ENCODE measurements at regions not wholly inside any gene's neighbourhood (a gene's known extent, or its start where the extent isn't known, plus 50 kb on each side); places are given as distances from the start of the nearest gene placed in this dataset.

- no peak overlapping the region for H3K9ac ChIP-seq
- H3K27ac ChIP-seq: no peak overlapping the region
- peaks cover 11% of the 10 kb centered on the region for H3F3A ChIP-seq (ENCODE audit: low read depth)
- H2AFZ ChIP-seq (replicated peaks): no peak overlapping the region
- Mint-ChIP-seq H3K27me3 (ENCODE audit: insufficient read depth, low read depth) (peaks cover 3% of the 10 kb centered on the region), H3K4me3 (no peak overlapping the region), H3K27ac (peak overlapping the region; percentile 43), H3K36me3 (no peaks in the 10 kb centered on the region), H3K4me1 (peaks cover 27% of the 10 kb centered on the region), H3K9me3 (no peaks in the 10 kb centered on the region)
- H3K36me3 ChIP-seq: no peaks in the 10 kb centered on the region
- TF ChIP-seq EZH2phosphoT487 (IDR thresholded peaks at IDR 0.05) (no peak), EZH2 (IDR thresholded peaks at IDR 0.05) (no peak)
- TF ChIP-seq, protein P1, sequence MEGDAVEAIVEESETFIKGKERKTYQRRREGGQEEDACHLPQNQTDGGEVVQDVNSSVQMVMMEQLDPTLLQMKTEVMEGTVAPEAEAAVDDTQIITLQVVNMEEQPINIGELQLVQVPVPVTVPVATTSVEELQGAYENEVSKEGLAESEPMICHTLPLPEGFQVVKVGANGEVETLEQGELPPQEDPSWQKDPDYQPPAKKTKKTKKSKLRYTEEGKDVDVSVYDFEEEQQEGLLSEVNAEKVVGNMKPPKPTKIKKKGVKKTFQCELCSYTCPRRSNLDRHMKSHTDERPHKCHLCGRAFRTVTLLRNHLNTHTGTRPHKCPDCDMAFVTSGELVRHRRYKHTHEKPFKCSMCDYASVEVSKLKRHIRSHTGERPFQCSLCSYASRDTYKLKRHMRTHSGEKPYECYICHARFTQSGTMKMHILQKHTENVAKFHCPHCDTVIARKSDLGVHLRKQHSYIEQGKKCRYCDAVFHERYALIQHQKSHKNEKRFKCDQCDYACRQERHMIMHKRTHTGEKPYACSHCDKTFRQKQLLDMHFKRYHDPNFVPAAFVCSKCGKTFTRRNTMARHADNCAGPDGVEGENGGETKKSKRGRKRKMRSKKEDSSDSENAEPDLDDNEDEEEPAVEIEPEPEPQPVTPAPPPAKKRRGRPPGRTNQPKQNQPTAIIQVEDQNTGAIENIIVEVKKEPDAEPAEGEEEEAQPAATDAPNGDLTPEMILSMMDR (IDR thresholded peaks at IDR 0.05): no peak
- no peaks in the 10 kb centered on the region for H3K27me3 ChIP-seq
- no peak overlapping the region for H3K4me2 ChIP-seq
- no peak for DNase-seq (ENCODE audit: low spot score)
- no peak overlapping the region for H3K4me3 ChIP-seq
- no peaks in the 10 kb centered on the region for H3K9me3 ChIP-seq (ENCODE audit: low read depth)
- no peaks in the 10 kb centered on the region for H4K20me1 ChIP-seq (ENCODE audit: low read depth)
- H3K4me1 ChIP-seq: peaks cover 25% of the 10 kb centered on the region
- H3K79me2 ChIP-seq (ENCODE audit: low read depth): no peaks in the 10 kb centered on the region
Observed at GRCh38 chr13:40185414-40185813, 481.0 kb downstream of the FOXO1 start.

- Histone ChIP-seq H3K27me3 (no peaks in the 10 kb centered on the region), H4K20me1 (ENCODE audit: low read depth) (no peaks in the 10 kb centered on the region), H3K4me2 (no peak overlapping the region), H3F3A (ENCODE audit: low read depth) (peaks cover 17% of the 10 kb centered on the region), H3K4me1 (peaks cover 31% of the 10 kb centered on the region), H3K9ac (no peak overlapping the region), H3K27ac (no peak overlapping the region), H3K36me3 (no peaks in the 10 kb centered on the region), H3K4me3 (no peak overlapping the region), H2AFZ (replicated peaks) (no peak overlapping the region), H3K9me3 (ENCODE audit: low read depth) (no peaks in the 10 kb centered on the region), H3K79me2 (ENCODE audit: low read depth) (no peaks in the 10 kb centered on the region)
- DNase-seq (ENCODE audit: low spot score): no peak
- Mint-ChIP-seq H3K36me3 (no peaks in the 10 kb centered on the region), H3K27ac (no peak overlapping the region), H3K4me1 (peaks cover 33% of the 10 kb centered on the region), H3K9me3 (no peaks in the 10 kb centered on the region), H3K27me3 (ENCODE audit: insufficient read depth, low read depth) (peaks cover 3% of the 10 kb centered on the region), H3K4me3 (no peak overlapping the region)
- TF ChIP-seq EZH2phosphoT487 (IDR thresholded peaks at IDR 0.05) (no peak), EZH2 (IDR thresholded peaks at IDR 0.05) (no peak)
- TF ChIP-seq, protein P1 (IDR thresholded peaks at IDR 0.05): no peak
Observed at GRCh38 chr13:40186041-40186440, 480.4 kb downstream of the FOXO1 start.

DNA sequence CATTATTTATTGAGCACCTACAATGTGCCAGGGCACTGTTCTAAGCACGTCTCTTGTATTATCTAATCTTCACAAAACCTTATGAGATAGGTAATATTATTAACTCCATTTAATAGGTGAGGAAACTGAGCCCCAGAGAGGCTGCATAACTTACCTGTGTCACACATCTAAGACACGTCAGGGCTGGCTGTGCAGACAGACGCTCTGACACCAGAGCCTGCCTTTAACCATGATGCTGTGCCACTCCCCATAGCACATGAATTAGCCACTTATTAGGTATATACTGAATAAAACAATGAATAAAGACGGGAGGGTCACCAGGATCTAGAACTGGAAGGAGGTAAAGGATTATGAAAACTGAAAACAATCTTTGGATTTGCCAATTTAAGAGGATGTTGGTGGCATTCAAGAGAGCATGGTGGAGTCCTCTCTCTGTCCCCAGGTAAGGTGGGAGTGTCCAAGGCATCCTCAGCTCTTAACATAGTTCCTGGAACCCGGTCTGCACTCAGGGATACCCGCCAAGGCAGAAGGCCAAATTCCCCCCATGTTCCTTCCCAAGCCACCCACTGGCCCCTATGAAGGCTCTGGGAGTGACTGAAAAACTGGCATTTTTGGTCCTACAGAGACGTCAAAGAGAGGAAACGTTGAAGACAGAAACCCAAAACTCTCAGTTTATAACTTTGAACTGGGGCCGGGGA, 479.7 kb downstream of the FOXO1 start:
- TF ChIP-seq EZH2phosphoT487 (IDR thresholded peaks at IDR 0.05) (no peak), EZH2 (IDR thresholded peaks at IDR 0.05) (no peak)
- TF ChIP-seq, protein P1 (IDR thresholded peaks at IDR 0.05): no peak
- no peak overlapping the region for H3K4me2 ChIP-seq
- H3K4me1 ChIP-seq: peaks cover 37% of the 10 kb centered on the region
- peaks cover 40% of the 10 kb centered on the region for H3K4me1 Mint-ChIP-seq
- H3K27ac Mint-ChIP-seq: peak overlapping the region; percentile 65
- peaks cover 3% of the 10 kb centered on the region for H3K27me3 Mint-ChIP-seq (ENCODE audit: insufficient read depth, low read depth)
- no peak overlapping the region for H3K9ac ChIP-seq
- H2AFZ ChIP-seq (replicated peaks): no peak overlapping the region
- no peak overlapping the region for H3K4me3 ChIP-seq
- H3K9me3 ChIP-seq (ENCODE audit: low read depth): no peaks in the 10 kb centered on the region
- H3K4me3 Mint-ChIP-seq: no peak overlapping the region
- no peaks in the 10 kb centered on the region for H3K27me3 ChIP-seq
- H3K36me3 ChIP-seq: no peaks in the 10 kb centered on the region
- H3F3A ChIP-seq (ENCODE audit: low read depth): peaks cover 19% of the 10 kb centered on the region
- no peaks in the 10 kb centered on the region for H3K9me3 Mint-ChIP-seq
- H4K20me1 ChIP-seq (ENCODE audit: low read depth): no peaks in the 10 kb centered on the region
- H3K27ac ChIP-seq: no peak overlapping the region
- DNase-seq (ENCODE audit: low spot score): no peak
- H3K79me2 ChIP-seq (ENCODE audit: low read depth): no peaks in the 10 kb centered on the region
- H3K36me3 Mint-ChIP-seq: no peaks in the 10 kb centered on the region
